ENCODE measurements at regions not wholly inside any gene's neighbourhood (a gene's known extent, or its start where the extent isn't known, plus 50 kb on each side); places are given as distances from the start of the nearest gene placed in this dataset.

GRCh38 chr2:215712219-215712868 lies 276.5 kb upstream of the FN1 start:
- Histone ChIP-seq H3K36me3 (ENCODE audit: control insufficient read depth in 3 of 3, insufficient read depth in 2 of 3, low read depth in 1 of 3, low read length in 3 of 3) (no peaks in the 10 kb centered on the region), H3K27ac (ENCODE audit: low read depth in 1 of 3, low read length in 2 of 3) (peak overlapping the region in 1 of 3 donors; percentile 15), H3K9me3 (ENCODE audit: control insufficient read depth in 2 of 2, insufficient read depth in 1 of 2, low read depth in 1 of 2, low read length in 1 of 2) (no peaks in the 10 kb centered on the region), H3K27me3 (ENCODE audit: control insufficient read depth in 3 of 3, insufficient read depth in 3 of 3, low read length in 3 of 3) (no peaks in the 10 kb centered on the region), H3K4me3 (ENCODE audit: low read depth in 1 of 3, low read length in 3 of 3) (no peak overlapping the region), H3K4me1 (ENCODE audit: control insufficient read depth in 3 of 3, insufficient read depth in 2 of 3, low read depth in 1 of 3, low read length in 2 of 3) (peaks cover 0 to 20% (median 0%) of the 10 kb centered on the region in 3 donors)
- DNase-seq (peak in 1 of 2 donors; percentile 24), FAIRE-seq (no peak)
- 25 to 30% (median 29%) methylated on average over 3 of the region's 3 CpGs for WGBS, 3 donors

- H3K9me3 ChIP-seq (ENCODE audit: control insufficient read depth in 2 of 2, insufficient read depth in 1 of 2, low read depth in 1 of 2, low read length in 1 of 2): no peaks in the 10 kb centered on the region
- no peaks in the 10 kb centered on the region for H3K36me3 ChIP-seq (ENCODE audit: control insufficient read depth in 3 of 3, insufficient read depth in 2 of 3, low read depth in 1 of 3, low read length in 3 of 3)
- peak in 1 of 2 donors; percentile 12 for DNase-seq
- WGBS, 3 donors: 66 to 81% (median 66%) methylated on average over 2 of the region's 2 CpGs
- FAIRE-seq: no peak
- peak overlapping the region in 1 of 3 donors; percentile 13 for H3K27ac ChIP-seq (ENCODE audit: low read depth in 1 of 3, low read length in 2 of 3)
- no peaks in the 10 kb centered on the region for H3K27me3 ChIP-seq (ENCODE audit: control insufficient read depth in 3 of 3, insufficient read depth in 3 of 3, low read length in 3 of 3)
- H3K4me3 ChIP-seq (ENCODE audit: low read depth in 1 of 3, low read length in 3 of 3): no peak overlapping the region
- H3K4me1 ChIP-seq (ENCODE audit: control insufficient read depth in 3 of 3, insufficient read depth in 2 of 3, low read depth in 1 of 3, low read length in 2 of 3): peaks cover 0 to 20% (median 0%) of the 10 kb centered on the region in 3 donors
Measured at GRCh38 chr2:215711471-215712034, 275.7 kb upstream of the FN1 start.

- Histone ChIP-seq H3K27me3 (ENCODE audit: control insufficient read depth in 3 of 3, insufficient read depth in 3 of 3, low read length in 3 of 3) (no peaks in the 10 kb centered on the region), H3K4me3 (ENCODE audit: low read depth in 1 of 3, low read length in 3 of 3) (no peak overlapping the region), H3K27ac (ENCODE audit: low read depth in 1 of 3, low read length in 2 of 3) (no peak overlapping the region), H3K36me3 (ENCODE audit: control insufficient read depth in 3 of 3, insufficient read depth in 2 of 3, low read depth in 1 of 3, low read length in 3 of 3) (no peaks in the 10 kb centered on the region), H3K4me1 (ENCODE audit: control insufficient read depth in 3 of 3, insufficient read depth in 2 of 3, low read depth in 1 of 3, low read length in 2 of 3) (peaks cover 0 to 15% (median 0%) of the 10 kb centered on the region in 3 donors), H3K9me3 (ENCODE audit: control insufficient read depth in 2 of 2, insufficient read depth in 1 of 2, low read depth in 1 of 2, low read length in 1 of 2) (no peaks in the 10 kb centered on the region)
- no peak for DNase-seq
- WGBS, 3 donors: 63 to 83% (median 64%) methylated on average over 7 of the region's 7 CpGs
- FAIRE-seq: no peak
Measured at GRCh38 chr2:215707608-215708007, 271.7 kb upstream of the FN1 start.

- no peak overlapping the region for H3K4me3 ChIP-seq (ENCODE audit: low read depth in 1 of 3, low read length in 3 of 3)
- H3K4me1 ChIP-seq (ENCODE audit: control insufficient read depth in 3 of 3, insufficient read depth in 2 of 3, low read depth in 1 of 3, low read length in 2 of 3): no peaks in the 10 kb centered on the region
- 62 to 65% (median 62%) methylated on average over 2 of the region's 2 CpGs for WGBS, 3 donors
- no peaks in the 10 kb centered on the region for H3K9me3 ChIP-seq (ENCODE audit: control insufficient read depth in 2 of 2, insufficient read depth in 1 of 2, low read depth in 1 of 2, low read length in 1 of 2)
- FAIRE-seq: no peak
- no peaks in the 10 kb centered on the region for H3K27me3 ChIP-seq (ENCODE audit: control insufficient read depth in 3 of 3, insufficient read depth in 3 of 3, low read length in 3 of 3)
- DNase-seq: no peak
- H3K36me3 ChIP-seq (ENCODE audit: control insufficient read depth in 3 of 3, insufficient read depth in 2 of 3, low read depth in 1 of 3, low read length in 3 of 3): no peaks in the 10 kb centered on the region
- H3K27ac ChIP-seq (ENCODE audit: low read depth in 1 of 3, low read length in 2 of 3): no peak overlapping the region
Measured at GRCh38 chr2:215705771-215706361, 270.0 kb upstream of the FN1 start.

GRCh38 chr2:215705281-215705680 lies 269.4 kb upstream of the FN1 start:
- DNase-seq (no peak), FAIRE-seq (no peak)
- no peaks in the 10 kb centered on the region for H3K36me3 ChIP-seq (ENCODE audit: control insufficient read depth in 3 of 3, insufficient read depth in 2 of 3, low read depth in 1 of 3, low read length in 3 of 3)
- H3K4me3 ChIP-seq (ENCODE audit: low read depth in 1 of 3, low read length in 3 of 3): no peak overlapping the region
- WGBS, 3 donors: 77 to 88% (median 84%) methylated on average over 2 of the region's 2 CpGs
- H3K27ac ChIP-seq (ENCODE audit: low read depth in 1 of 3, low read length in 2 of 3): no peak overlapping the region
- H3K9me3 ChIP-seq (ENCODE audit: control insufficient read depth in 2 of 2, insufficient read depth in 1 of 2, low read depth in 1 of 2, low read length in 1 of 2): no peaks in the 10 kb centered on the region
- no peaks in the 10 kb centered on the region for H3K4me1 ChIP-seq (ENCODE audit: control insufficient read depth in 3 of 3, insufficient read depth in 2 of 3, low read depth in 1 of 3, low read length in 2 of 3)
- no peaks in the 10 kb centered on the region for H3K27me3 ChIP-seq (ENCODE audit: control insufficient read depth in 3 of 3, insufficient read depth in 3 of 3, low read length in 3 of 3)

GRCh38 chr2:215702116-215702902 lies 266.4 kb upstream of the FN1 start:
- Histone ChIP-seq H3K27ac (ENCODE audit: low read depth in 1 of 3, low read length in 2 of 3) (no peak overlapping the region), H3K4me1 (ENCODE audit: control insufficient read depth in 3 of 3, insufficient read depth in 2 of 3, low read depth in 1 of 3, low read length in 2 of 3) (no peaks in the 10 kb centered on the region), H3K27me3 (ENCODE audit: control insufficient read depth in 3 of 3, insufficient read depth in 3 of 3, low read length in 3 of 3) (no peaks in the 10 kb centered on the region), H3K9me3 (ENCODE audit: control insufficient read depth in 2 of 2, insufficient read depth in 1 of 2, low read depth in 1 of 2, low read length in 1 of 2) (peaks cover 0 to 9% of the 10 kb centered on the region in 2 donors), H3K36me3 (ENCODE audit: control insufficient read depth in 3 of 3, insufficient read depth in 2 of 3, low read depth in 1 of 3, low read length in 3 of 3) (no peaks in the 10 kb centered on the region), H3K4me3 (ENCODE audit: low read depth in 1 of 3, low read length in 3 of 3) (no peak overlapping the region)
- WGBS, 3 donors: 61 to 67% (median 63%) methylated on average over 7 of the region's 7 CpGs
- FAIRE-seq (no peak), DNase-seq (no peak)

- Histone ChIP-seq H3K36me3 (ENCODE audit: control insufficient read depth in 3 of 3, insufficient read depth in 2 of 3, low read depth in 1 of 3, low read length in 3 of 3) (no peaks in the 10 kb centered on the region), H3K27me3 (ENCODE audit: control insufficient read depth in 3 of 3, insufficient read depth in 3 of 3, low read length in 3 of 3) (no peaks in the 10 kb centered on the region), H3K4me1 (ENCODE audit: control insufficient read depth in 3 of 3, insufficient read depth in 2 of 3, low read depth in 1 of 3, low read length in 2 of 3) (no peaks in the 10 kb centered on the region), H3K4me3 (ENCODE audit: low read depth in 1 of 3, low read length in 3 of 3) (no peak overlapping the region), H3K9me3 (ENCODE audit: control insufficient read depth in 2 of 2, insufficient read depth in 1 of 2, low read depth in 1 of 2, low read length in 1 of 2) (peaks cover 0 to 9% of the 10 kb centered on the region in 2 donors), H3K27ac (ENCODE audit: low read depth in 1 of 3, low read length in 2 of 3) (peak overlapping the region in 1 of 3 donors; percentile 43)
- 82 to 86% (median 83%) methylated on average over 2 of the region's 2 CpGs for WGBS, 3 donors
- no peak for FAIRE-seq
- DNase-seq: no peak
Measured at GRCh38 chr2:215699700-215700538, 264.1 kb upstream of the FN1 start.

GRCh38 chr2:215699018-215699417 lies 263.1 kb upstream of the FN1 start:
- WGBS, 3 donors: 55 to 74% (median 61%) methylated on average over 2 of the region's 2 CpGs
- no peak for FAIRE-seq
- Histone ChIP-seq H3K27ac (ENCODE audit: low read depth in 1 of 3, low read length in 2 of 3) (no peak overlapping the region), H3K9me3 (ENCODE audit: control insufficient read depth in 2 of 2, insufficient read depth in 1 of 2, low read depth in 1 of 2, low read length in 1 of 2) (peaks cover 0 to 9% of the 10 kb centered on the region in 2 donors), H3K4me3 (ENCODE audit: low read depth in 1 of 3, low read length in 3 of 3) (no peak overlapping the region), H3K27me3 (ENCODE audit: control insufficient read depth in 3 of 3, insufficient read depth in 3 of 3, low read length in 3 of 3) (no peaks in the 10 kb centered on the region), H3K4me1 (ENCODE audit: control insufficient read depth in 3 of 3, insufficient read depth in 2 of 3, low read depth in 1 of 3, low read length in 2 of 3) (no peaks in the 10 kb centered on the region), H3K36me3 (ENCODE audit: control insufficient read depth in 3 of 3, insufficient read depth in 2 of 3, low read depth in 1 of 3, low read length in 3 of 3) (no peaks in the 10 kb centered on the region)
- no peak for DNase-seq
